ENCODE measurements at regions not wholly inside any gene's neighbourhood (a gene's known extent, or its start where the extent isn't known, plus 50 kb on each side); places are given as distances from the start of the nearest gene placed in this dataset.

GRCh38 chr1:51025374-51025773 lies 55.3 kb downstream of the CDKN2C start:
- no peak for DNase-seq (ENCODE audit: low spot score)

- DNase-seq (ENCODE audit: low spot score) = no peak
These were observed 62.9 kb downstream of the CDKN2C start for GRCh38 chr1:51032936-51033335.

GRCh38 chr1:51044199-51044598 lies 57.8 kb upstream of the C1orf185 start:
- DNase-seq (ENCODE audit: low spot score) = no peak

GRCh38 chr1:51044834-51045233 lies 57.2 kb upstream of the C1orf185 start:
- DNase-seq (ENCODE audit: low spot score) = peak; percentile 22

- no peak for DNase-seq (ENCODE audit: low spot score)
These were observed 54.0 kb upstream of the C1orf185 start for GRCh38 chr1:51048021-51048420.

- no peak for DNase-seq (ENCODE audit: low spot score)
These were observed 53.4 kb upstream of the C1orf185 start for GRCh38 chr1:51048670-51049069.
